ENCODE measurements at regions not wholly inside any gene's neighbourhood (a gene's known extent, or its start where the extent isn't known, plus 50 kb on each side); places are given as distances from the start of the nearest gene placed in this dataset.

DNA sequence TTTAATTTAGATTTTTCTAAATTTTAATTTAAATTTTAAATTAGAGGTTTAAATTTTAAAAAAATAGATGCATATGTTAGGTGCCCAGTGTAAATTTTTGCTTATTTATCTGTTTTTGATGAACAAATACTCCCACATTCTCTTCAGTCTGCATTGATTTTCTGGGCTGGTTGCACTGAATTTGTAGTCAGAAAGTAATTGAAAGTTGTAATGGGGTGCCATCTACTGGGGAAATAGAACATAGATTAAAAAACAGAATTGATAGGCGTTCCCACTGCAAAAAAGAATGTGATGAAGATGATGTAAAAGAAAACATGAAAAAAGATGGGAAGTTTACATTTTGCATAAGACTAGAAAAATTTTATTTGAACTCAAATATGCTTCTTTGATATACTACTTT is 51.7 kb upstream of the CCDC85A start:
- TF ChIP-seq CSDC2 (CRISPR knock-in tag; IDR thresholded peaks at IDR 0.05) (no peak), BACH2 (CRISPR knock-in tag; IDR thresholded peaks at IDR 0.05; ENCODE audit: borderline replicate concordance) (no peak), TCF4 (CRISPR knock-in tag; IDR thresholded peaks at IDR 0.05; ENCODE audit: borderline replicate concordance) (no peak), ZNF8 (CRISPR knock-in tag; IDR thresholded peaks at IDR 0.05) (no peak), ESRRG (CRISPR knock-in tag; IDR thresholded peaks at IDR 0.05) (no peak), GLIS3 (CRISPR knock-in tag; IDR thresholded peaks at IDR 0.05) (no peak), ZNF70 (CRISPR knock-in tag; IDR thresholded peaks at IDR 0.05) (no peak), PPARA (CRISPR knock-in tag; IDR thresholded peaks at IDR 0.05; ENCODE audit: borderline replicate concordance) (no peak), RARB (CRISPR knock-in tag; IDR thresholded peaks at IDR 0.05) (no peak), ZFP30 (CRISPR knock-in tag; IDR thresholded peaks at IDR 0.05) (no peak), ZNF565 (CRISPR knock-in tag; conservative IDR thresholded peaks at IDR 0.05; ENCODE audit: low read depth) (no peak), TOX (CRISPR knock-in tag; IDR thresholded peaks at IDR 0.05; ENCODE audit: borderline replicate concordance) (no peak), ZFP3 (CRISPR knock-in tag; IDR thresholded peaks at IDR 0.05) (no peak), ISL1 (CRISPR knock-in tag; IDR thresholded peaks at IDR 0.05) (no peak), ARNTL (CRISPR knock-in tag; IDR thresholded peaks at IDR 0.05; ENCODE audit: borderline replicate concordance, low read depth) (no peak), ZC3H10 (CRISPR knock-in tag; IDR thresholded peaks at IDR 0.05) (no peak), SNAI2 (CRISPR knock-in tag; IDR thresholded peaks at IDR 0.05) (no peak)
- TF ChIP-seq, protein P1, sequence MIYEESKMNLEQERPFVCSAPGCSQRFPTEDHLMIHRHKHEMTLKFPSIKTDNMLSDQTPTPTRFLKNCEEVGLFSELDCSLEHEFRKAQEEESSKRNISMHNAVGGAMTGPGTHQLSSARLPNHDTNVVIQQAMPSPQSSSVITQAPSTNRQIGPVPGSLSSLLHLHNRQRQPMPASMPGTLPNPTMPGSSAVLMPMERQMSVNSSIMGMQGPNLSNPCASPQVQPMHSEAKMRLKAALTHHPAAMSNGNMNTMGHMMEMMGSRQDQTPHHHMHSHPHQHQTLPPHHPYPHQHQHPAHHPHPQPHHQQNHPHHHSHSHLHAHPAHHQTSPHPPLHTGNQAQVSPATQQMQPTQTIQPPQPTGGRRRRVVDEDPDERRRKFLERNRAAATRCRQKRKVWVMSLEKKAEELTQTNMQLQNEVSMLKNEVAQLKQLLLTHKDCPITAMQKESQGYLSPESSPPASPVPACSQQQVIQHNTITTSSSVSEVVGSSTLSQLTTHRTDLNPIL (CRISPR knock-in tag; IDR thresholded peaks at IDR 0.05; ENCODE audit: low read depth): no peak
- TF ChIP-seq, protein P2, sequence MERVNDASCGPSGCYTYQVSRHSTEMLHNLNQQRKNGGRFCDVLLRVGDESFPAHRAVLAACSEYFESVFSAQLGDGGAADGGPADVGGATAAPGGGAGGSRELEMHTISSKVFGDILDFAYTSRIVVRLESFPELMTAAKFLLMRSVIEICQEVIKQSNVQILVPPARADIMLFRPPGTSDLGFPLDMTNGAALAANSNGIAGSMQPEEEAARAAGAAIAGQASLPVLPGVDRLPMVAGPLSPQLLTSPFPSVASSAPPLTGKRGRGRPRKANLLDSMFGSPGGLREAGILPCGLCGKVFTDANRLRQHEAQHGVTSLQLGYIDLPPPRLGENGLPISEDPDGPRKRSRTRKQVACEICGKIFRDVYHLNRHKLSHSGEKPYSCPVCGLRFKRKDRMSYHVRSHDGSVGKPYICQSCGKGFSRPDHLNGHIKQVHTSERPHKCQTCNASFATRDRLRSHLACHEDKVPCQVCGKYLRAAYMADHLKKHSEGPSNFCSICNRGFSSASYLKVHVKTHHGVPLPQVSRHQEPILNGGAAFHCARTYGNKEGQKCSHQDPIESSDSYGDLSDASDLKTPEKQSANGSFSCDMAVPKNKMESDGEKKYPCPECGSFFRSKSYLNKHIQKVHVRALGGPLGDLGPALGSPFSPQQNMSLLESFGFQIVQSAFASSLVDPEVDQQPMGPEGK (CRISPR knock-in tag; IDR thresholded peaks at IDR 0.05; ENCODE audit: borderline replicate concordance): no peak
- TF ChIP-seq, protein P3, sequence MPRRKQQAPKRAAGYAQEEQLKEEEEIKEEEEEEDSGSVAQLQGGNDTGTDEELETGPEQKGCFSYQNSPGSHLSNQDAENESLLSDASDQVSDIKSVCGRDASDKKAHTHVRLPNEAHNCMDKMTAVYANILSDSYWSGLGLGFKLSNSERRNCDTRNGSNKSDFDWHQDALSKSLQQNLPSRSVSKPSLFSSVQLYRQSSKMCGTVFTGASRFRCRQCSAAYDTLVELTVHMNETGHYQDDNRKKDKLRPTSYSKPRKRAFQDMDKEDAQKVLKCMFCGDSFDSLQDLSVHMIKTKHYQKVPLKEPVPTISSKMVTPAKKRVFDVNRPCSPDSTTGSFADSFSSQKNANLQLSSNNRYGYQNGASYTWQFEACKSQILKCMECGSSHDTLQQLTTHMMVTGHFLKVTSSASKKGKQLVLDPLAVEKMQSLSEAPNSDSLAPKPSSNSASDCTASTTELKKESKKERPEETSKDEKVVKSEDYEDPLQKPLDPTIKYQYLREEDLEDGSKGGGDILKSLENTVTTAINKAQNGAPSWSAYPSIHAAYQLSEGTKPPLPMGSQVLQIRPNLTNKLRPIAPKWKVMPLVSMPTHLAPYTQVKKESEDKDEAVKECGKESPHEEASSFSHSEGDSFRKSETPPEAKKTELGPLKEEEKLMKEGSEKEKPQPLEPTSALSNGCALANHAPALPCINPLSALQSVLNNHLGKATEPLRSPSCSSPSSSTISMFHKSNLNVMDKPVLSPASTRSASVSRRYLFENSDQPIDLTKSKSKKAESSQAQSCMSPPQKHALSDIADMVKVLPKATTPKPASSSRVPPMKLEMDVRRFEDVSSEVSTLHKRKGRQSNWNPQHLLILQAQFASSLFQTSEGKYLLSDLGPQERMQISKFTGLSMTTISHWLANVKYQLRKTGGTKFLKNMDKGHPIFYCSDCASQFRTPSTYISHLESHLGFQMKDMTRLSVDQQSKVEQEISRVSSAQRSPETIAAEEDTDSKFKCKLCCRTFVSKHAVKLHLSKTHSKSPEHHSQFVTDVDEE (CRISPR knock-in tag; IDR thresholded peaks at IDR 0.05): no peak

DNA sequence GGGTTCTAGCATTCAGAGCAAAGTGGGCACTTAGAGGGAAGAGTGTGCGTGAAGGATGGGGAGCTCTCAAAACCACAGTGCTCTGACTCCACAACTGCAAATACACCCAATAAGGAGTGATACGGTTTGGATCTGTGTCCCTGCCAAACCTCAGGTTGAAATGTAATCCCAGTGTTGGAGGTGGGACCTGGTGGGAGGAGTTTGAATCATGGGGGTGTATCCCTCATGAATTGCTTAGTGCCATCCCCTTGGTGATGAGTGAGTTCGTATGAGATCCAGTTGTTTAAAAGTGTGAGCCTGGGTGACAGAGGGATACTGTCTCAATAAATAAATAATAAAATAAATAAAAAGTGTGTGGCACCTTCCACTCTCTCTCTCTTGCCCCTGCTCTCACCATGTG is 50.3 kb upstream of the CCDC85A start:
- no peak for ATAC-seq

More for the DNA sequence above, 51.7 kb upstream of the CCDC85A start:
- ATAC-seq: peak; percentile 54; the same call in 2 of the 3 replicates

DNA sequence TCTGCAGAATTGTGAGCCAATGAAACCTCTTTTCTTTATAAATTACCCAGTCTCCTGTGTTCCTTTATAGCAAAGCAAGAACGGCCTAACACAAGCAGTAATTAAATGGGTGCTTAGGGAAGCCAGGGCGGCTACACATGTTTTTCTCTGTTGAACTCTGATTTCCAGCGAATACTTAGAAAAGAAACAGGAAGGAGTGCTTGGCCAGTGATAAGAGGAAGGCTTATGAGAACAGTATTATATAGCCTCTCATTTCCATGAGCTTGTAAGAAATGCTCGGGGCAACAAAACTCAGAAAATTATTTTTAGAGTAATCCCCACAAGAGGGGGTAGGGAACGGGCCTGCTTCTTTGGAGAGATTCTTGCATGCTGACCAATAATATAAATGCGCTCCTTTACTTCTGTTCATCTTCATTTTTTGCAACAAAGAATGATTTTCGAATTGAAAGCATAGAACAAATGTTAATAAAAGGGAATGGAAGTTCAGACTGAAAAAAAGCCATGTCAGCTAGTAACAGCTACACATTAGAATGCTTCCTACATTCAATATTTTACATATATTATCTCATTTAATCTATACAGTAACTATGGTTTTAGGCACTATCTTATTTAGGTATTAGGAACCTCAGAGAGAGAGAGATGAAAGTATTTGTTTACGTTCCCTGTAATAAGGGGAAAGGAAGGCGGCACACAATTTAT is 49.7 kb upstream of the CCDC85A start:
- no peak for TF ChIP-seq ZFP3 (CRISPR knock-in tag; IDR thresholded peaks at IDR 0.05)
- no peak for TF ChIP-seq ARNTL (CRISPR knock-in tag; IDR thresholded peaks at IDR 0.05; ENCODE audit: borderline replicate concordance, low read depth)
- no peak for TF ChIP-seq ISL1 (CRISPR knock-in tag; IDR thresholded peaks at IDR 0.05)
- TF ChIP-seq CSDC2 (CRISPR knock-in tag; IDR thresholded peaks at IDR 0.05): no peak
- no peak for TF ChIP-seq OSR1 (CRISPR knock-in tag; IDR thresholded peaks at IDR 0.05)
- no peak for TF ChIP-seq TCF4 (CRISPR knock-in tag; IDR thresholded peaks at IDR 0.05; ENCODE audit: borderline replicate concordance)
- TF ChIP-seq ZNF8 (CRISPR knock-in tag; IDR thresholded peaks at IDR 0.05): no peak
- TF ChIP-seq, protein P4, sequence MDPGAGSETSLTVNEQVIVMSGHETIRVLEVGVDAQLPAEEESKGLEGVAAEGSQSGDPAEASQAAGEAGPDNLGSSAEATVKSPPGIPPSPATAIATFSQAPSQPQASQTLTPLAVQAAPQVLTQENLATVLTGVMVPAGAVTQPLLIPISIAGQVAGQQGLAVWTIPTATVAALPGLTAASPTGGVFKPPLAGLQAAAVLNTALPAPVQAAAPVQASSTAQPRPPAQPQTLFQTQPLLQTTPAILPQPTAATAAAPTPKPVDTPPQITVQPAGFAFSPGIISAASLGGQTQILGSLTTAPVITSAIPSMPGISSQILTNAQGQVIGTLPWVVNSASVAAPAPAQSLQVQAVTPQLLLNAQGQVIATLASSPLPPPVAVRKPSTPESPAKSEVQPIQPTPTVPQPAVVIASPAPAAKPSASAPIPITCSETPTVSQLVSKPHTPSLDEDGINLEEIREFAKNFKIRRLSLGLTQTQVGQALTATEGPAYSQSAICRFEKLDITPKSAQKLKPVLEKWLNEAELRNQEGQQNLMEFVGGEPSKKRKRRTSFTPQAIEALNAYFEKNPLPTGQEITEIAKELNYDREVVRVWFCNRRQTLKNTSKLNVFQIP (CRISPR knock-in tag; IDR thresholded peaks at IDR 0.05; ENCODE audit: borderline replicate concordance, low read depth): no peak
- TF ChIP-seq ESRRG (CRISPR knock-in tag; IDR thresholded peaks at IDR 0.05): no peak
- TF ChIP-seq ZFP30 (CRISPR knock-in tag; IDR thresholded peaks at IDR 0.05): no peak
- TF ChIP-seq, protein P1 (CRISPR knock-in tag; IDR thresholded peaks at IDR 0.05; ENCODE audit: low read depth): no peak
- TF ChIP-seq BACH2 (CRISPR knock-in tag; IDR thresholded peaks at IDR 0.05; ENCODE audit: borderline replicate concordance): no peak
- TF ChIP-seq ZNF565 (CRISPR knock-in tag; conservative IDR thresholded peaks at IDR 0.05; ENCODE audit: low read depth): no peak
- no peak for TF ChIP-seq ZC3H10 (CRISPR knock-in tag; IDR thresholded peaks at IDR 0.05)
- no peak for TF ChIP-seq PPARA (CRISPR knock-in tag; IDR thresholded peaks at IDR 0.05; ENCODE audit: borderline replicate concordance)
- no peak for TF ChIP-seq SNAI2 (CRISPR knock-in tag; IDR thresholded peaks at IDR 0.05)
- no peak for ATAC-seq

More for the DNA sequence above, 50.3 kb upstream of the CCDC85A start:
- TF ChIP-seq CSDC2 (CRISPR knock-in tag; IDR thresholded peaks at IDR 0.05): no peak
